Gastrocnemius medialis (tissue), 4 donors: ENCODE measurements at regions not wholly inside any gene's neighbourhood (a gene's known extent, or its start where the extent isn't known, plus 50 kb on each side); places are given as distances from the start of the nearest gene placed in this dataset.
"Not testable (repeated sequence)": the region's sequence is repeated elsewhere in the genome, so short reads cannot be mapped to it uniquely, and the experiment has no call there.

Experiments
- ATAC-seq, 2 donors: fragments of 150-250 bp; one replicate each; pipeline ENCODE4 v1.9.1; 2016
- DNase-seq, 2 donors: peaks; one replicate each; pipeline ENCODE4 v3.0.0-alpha.2; 2019
- H3K27ac ChIP-seq, 4 donors: fragments of 200-600 bp; sonication (generic); 1 replicate in 1 of 4; 2 replicates in 3 of 4; pipeline ENCODE4 v1.5.1; 2016 to 2018; ENCODE audit warnings: mild to moderate bottlenecking in 2 of 4, moderate library complexity in 1 of 4
- H3K27me3 ChIP-seq, 3 donors: fragments of 200-600 bp; sonication (generic) in 2 of 3; 1 replicate in 1 of 3; 2 replicates in 2 of 3; pipeline versions ENCODE4 v1.5.1 to v1.6.0; 2016 to 2019; ENCODE audit warnings: mild to moderate bottlenecking in 1 of 3, moderate library complexity in 1 of 3
- H3K36me3 ChIP-seq, 2 donors: fragments of 200-600 bp; sonication (generic) in 1 of 2; one replicate each; pipeline ENCODE4 v1.5.1; 2017 to 2018
- H3K4me1 ChIP-seq, 2 donors: fragments of 200-600 bp; sonication (generic) in 1 of 2; one replicate each; pipeline ENCODE4 v1.5.1; 2016 to 2017; ENCODE audit warnings: mild to moderate bottlenecking in 2 of 2
- H3K4me3 ChIP-seq, 4 donors: fragments of 200-600 bp; sonication (generic) in 3 of 4; 1 replicate in 1 of 4; 2 replicates in 3 of 4; pipeline ENCODE4 v1.5.1; 2016 to 2019; ENCODE audit warnings: mild to moderate bottlenecking in 2 of 4
- H3K9me3 ChIP-seq, 3 donors: fragments of 200-600 bp; sonication (generic) in 2 of 3; 1 replicate in 1 of 3; 2 replicates in 2 of 3; pipeline ENCODE4 v1.5.1; 2016 to 2019
- CTCF ChIP-seq, 5 experiments: fragments of 450-650 bp in 3 of 5; fragments of 200-600 bp in 2 of 5; sonication (generic) in 2 of 5; IDR thresholded peaks in 4 of 5; conservative IDR thresholded peaks in 1 of 5; 1 replicate in 4 of 5; 2 replicates in 1 of 5; pipeline ENCODE4 v1.5.1; 2016 to 2019; ENCODE audit warnings: antibody characterized with exemption in 5 of 5, mild to moderate bottlenecking in 3 of 5, moderate library complexity in 3 of 5
- POLR2A ChIP-seq, 2 donors: fragments of 450-650 bp; IDR thresholded peaks; one replicate each; pipeline ENCODE4 v1.6.1; 2017; ENCODE audit warnings: antibody characterized with exemption in 2 of 2, mild to moderate bottlenecking in 2 of 2, moderate library complexity in 2 of 2
- in situ Hi-C, 4 donors: fragments of 200-750 bp; cut with MboI; loops; one replicate each; pipeline versions ENCODE4 v1.15.0 to v1.8.0; 2017; ENCODE audit warnings: low sequenced_read_pairs in 4 of 4
- intact Hi-C: fragments of 100-400 bp; cut with DNase I; formaldehyde crosslinking; loops from one replicate; pipeline ENCODE4 v1.15.1; 2023; ENCODE audit warnings: low total_unique reads

GRCh38 chr6:1445650-1446330, 56.4 kb downstream of the FOXF2 start:
- no peaks in the 10 kb centered on the region for H3K9me3 ChIP-seq
- no peak overlapping the region for H3K27ac ChIP-seq
- no peak for ATAC-seq
- no peak for TF ChIP-seq POLR2A (IDR thresholded peaks at IDR 0.05)
- TF ChIP-seq CTCF (IDR thresholded peaks at IDR 0.05 in 4 of 5, conservative IDR thresholded peaks at IDR 0.05 in 1 of 5), result no peak
- H3K27me3 ChIP-seq, result peaks cover 0 to 10% (median 3%) of the 10 kb centered on the region in 3 donors
- no peak for DNase-seq
- in situ Hi-C loops, result no loop called here
- H3K36me3 ChIP-seq, result no peaks in the 10 kb centered on the region
- intact Hi-C loops, result no loop called here
- H3K4me1 ChIP-seq, result no peaks in the 10 kb centered on the region
- no peak overlapping the region for H3K4me3 ChIP-seq

GRCh38 chr6:1449896-1450295, 60.5 kb downstream of the FOXF2 start:
- DNase-seq (no peak), ATAC-seq (no peak)
- Histone ChIP-seq H3K27ac (no peak overlapping the region), H3K4me1 (no peaks in the 10 kb centered on the region), H3K9me3 (no peaks in the 10 kb centered on the region), H3K27me3 (peaks cover 0 to 14% (median 7%) of the 10 kb centered on the region in 3 donors), H3K36me3 (no peaks in the 10 kb centered on the region), H3K4me3 (no peak overlapping the region)
- in situ Hi-C loops (no loop called here), intact Hi-C loops (no loop called here)
- no peak for TF ChIP-seq CTCF (IDR thresholded peaks at IDR 0.05 in 4 of 5, conservative IDR thresholded peaks at IDR 0.05 in 1 of 5)
- no peak for TF ChIP-seq POLR2A (IDR thresholded peaks at IDR 0.05)

GRCh38 chr6:1453024-1453423, 63.6 kb downstream of the FOXF2 start:
- peaks cover 0 to 13% (median 7%) of the 10 kb centered on the region in 3 donors for H3K27me3 ChIP-seq
- DNase-seq (no peak), ATAC-seq (no peak)
- intact Hi-C loops (no loop called here), in situ Hi-C loops (no loop called here)
- H3K4me1 ChIP-seq, result no peaks in the 10 kb centered on the region
- no peak overlapping the region for H3K4me3 ChIP-seq
- H3K36me3 ChIP-seq, result no peaks in the 10 kb centered on the region
- TF ChIP-seq POLR2A (IDR thresholded peaks at IDR 0.05) (no peak), CTCF (IDR thresholded peaks at IDR 0.05 in 4 of 5, conservative IDR thresholded peaks at IDR 0.05 in 1 of 5) (no peak)
- no peaks in the 10 kb centered on the region for H3K9me3 ChIP-seq
- no peak overlapping the region for H3K27ac ChIP-seq

GRCh38 chr6:1456816-1457215, 67.4 kb downstream of the FOXF2 start:
- in situ Hi-C loops, H3K27me3 ChIP-seq, intact Hi-C loops, H3K36me3 ChIP-seq, H3K9me3 ChIP-seq, H3K4me3 ChIP-seq, H3K27ac ChIP-seq, H3K4me1 ChIP-seq, DNase-seq, ATAC-seq: not testable (repeated sequence)

GRCh38 chr6:1461207-1461606, 71.8 kb downstream of the FOXF2 start:
- intact Hi-C loops, result no loop called here
- TF ChIP-seq POLR2A (IDR thresholded peaks at IDR 0.05), result no peak
- TF ChIP-seq CTCF (IDR thresholded peaks at IDR 0.05 in 4 of 5, conservative IDR thresholded peaks at IDR 0.05 in 1 of 5), result no peak
- Histone ChIP-seq H3K36me3 (no peaks in the 10 kb centered on the region), H3K4me3 (no peak overlapping the region), H3K9me3 (no peaks in the 10 kb centered on the region), H3K27ac (no peak overlapping the region), H3K27me3 (no peaks in the 10 kb centered on the region), H3K4me1 (no peaks in the 10 kb centered on the region)
- in situ Hi-C loops, result no loop called here
- ATAC-seq (no peak), DNase-seq (no peak)
